NCI-H1417 treated with DMSO at 0.1 percent for 48 hours (cell line): ENCODE measurements at regions not wholly inside any gene's neighbourhood (a gene's known extent, or its start where the extent isn't known, plus 50 kb on each side); places are given as distances from the start of the nearest gene placed in this dataset.
"Not testable (repeated sequence)": the region's sequence is repeated elsewhere in the genome, so short reads cannot be mapped to it uniquely, and the experiment has no call there.

Experiments used
- DNase-seq: peaks from one replicate; lab custom pipeline; 2025; lab: John Stamatoyannopoulos, UW

DNA sequence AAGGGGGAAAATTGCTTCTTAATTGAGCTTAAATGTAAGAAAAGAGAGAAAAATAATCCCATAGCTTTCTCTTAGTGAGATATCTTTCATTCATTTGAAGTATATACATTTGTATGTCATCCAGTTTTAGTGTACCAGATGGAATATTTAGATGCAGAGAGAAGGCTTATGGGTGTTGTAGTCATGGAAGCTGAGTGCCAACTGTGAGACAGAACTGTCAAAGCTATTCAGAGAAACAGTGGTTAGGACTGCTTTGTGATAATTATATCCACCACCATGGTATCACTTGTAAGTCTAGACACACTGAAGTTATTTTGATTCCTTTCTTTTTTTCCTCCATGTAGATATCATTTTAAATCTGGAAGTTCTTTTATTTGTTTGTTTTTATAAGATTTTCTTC, 524.3 kb upstream of the EPHA7 start:
- no peak for DNase-seq

DNA sequence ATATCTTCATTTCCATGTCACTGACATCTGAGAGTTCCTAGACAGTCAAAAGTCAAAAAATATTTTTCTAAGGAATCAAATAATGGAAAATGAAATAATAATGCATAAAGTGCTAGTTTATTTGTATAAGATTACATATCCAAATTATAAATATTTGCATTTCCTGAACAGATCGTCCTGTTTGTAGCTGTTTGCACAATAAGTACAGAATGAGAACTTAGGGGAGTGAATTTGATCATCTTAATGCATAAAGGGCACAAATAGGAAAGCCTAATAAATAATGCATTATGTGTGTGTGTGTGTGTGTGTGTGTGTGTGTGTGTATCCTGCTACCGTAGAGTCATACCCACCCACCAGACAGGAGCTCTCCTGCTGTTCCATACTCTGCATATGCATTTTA, 521.0 kb upstream of the EPHA7 start:
- DNase-seq = no peak

DNA sequence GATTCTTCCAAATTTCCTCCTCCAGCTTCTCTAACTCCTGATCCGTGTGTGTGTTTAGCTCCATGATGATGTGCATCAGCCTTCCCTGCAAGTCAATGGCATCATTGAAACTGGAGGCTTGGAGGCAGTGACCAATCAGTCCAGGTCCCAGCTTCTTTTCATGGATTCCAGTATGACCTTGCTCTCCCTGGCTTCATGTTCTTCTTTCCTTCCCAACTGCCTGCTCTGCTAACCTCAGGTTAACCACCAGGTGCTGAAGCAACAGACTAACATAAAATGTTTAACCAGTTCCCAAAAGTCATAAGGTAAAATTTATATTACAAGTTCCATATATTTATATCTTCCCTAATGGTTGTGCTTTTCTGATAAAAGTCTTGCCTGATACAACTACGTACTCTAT, 512.8 kb upstream of the EPHA7 start:
- no peak for DNase-seq

DNA sequence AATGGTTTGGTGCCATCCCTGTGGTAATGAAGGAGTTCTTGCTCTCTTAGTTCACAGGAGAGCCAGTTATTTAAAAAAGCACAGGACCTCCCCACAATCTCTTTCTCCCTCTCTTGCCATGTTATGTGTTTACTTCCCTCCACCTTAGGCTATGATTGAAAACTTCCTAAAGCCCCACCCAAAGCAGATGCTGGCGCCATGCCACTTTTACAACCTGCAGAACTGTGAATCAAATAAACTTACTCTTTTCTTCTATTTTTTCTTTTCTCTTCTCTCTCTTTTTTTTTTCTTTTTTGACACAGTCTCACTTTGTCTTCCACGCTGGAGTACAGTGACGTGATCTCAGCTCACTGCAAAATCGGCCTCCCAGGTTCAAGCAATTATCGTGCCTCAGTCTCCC, 508.4 kb upstream of the EPHA7 start:
- no peak for DNase-seq

DNA sequence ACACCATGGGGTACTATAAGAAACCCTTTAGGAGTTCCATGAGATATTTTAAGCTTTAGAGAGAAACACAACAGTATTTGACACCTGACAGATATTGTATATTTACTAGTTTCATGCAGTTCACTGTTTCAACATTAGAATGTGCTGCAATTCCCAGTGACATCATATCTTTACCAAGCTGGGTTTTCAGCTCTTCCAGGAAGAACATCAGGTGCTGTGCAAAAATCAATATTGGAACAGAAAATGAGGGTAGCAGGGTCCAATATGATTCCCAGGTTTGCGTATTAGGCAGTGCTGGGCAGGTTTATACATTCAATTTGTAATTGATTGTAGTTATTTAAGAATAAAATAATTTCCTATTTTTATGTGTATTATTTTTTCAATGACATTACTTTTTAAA, 500.0 kb upstream of the EPHA7 start:
- no peak for DNase-seq

DNA sequence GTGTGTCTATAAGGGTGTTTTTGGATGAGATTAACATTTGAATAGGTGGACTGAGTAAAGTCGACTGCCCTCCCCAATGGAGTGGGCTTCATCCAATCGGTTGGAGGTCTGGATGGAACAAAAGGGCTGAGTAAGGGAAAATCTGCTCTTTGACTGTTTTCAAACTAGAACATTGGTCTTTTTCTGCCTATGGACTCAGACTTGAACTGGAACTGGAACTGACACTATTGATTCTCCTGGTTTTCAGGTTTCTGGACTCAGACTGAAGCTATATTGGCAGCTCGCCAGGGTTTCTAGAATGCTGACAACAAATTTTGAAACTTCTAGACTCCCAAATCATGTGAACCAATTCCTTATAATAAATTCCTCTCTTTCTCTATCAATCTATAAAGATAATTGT, 498.9 kb upstream of the EPHA7 start:
- DNase-seq = no peak

DNA sequence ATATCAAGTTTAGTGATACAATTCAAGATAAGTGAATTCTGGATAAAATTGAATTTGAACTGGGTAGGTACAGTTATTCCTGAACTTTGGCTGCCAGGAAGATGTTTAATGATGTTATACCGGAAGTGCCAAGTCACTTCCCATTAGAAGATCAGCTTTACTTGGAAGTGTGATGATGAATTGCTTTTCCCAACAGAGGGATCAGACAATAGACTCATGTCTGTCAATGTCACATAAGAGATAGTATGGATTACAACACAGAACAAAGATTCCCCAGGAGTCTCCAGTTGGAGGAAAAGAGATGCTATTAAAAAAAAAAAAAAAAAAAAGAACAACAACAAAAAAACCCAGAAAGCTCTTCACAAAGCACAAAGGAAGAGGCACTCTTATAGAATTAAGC, 497.9 kb upstream of the EPHA7 start:
- DNase-seq = no peak

DNA sequence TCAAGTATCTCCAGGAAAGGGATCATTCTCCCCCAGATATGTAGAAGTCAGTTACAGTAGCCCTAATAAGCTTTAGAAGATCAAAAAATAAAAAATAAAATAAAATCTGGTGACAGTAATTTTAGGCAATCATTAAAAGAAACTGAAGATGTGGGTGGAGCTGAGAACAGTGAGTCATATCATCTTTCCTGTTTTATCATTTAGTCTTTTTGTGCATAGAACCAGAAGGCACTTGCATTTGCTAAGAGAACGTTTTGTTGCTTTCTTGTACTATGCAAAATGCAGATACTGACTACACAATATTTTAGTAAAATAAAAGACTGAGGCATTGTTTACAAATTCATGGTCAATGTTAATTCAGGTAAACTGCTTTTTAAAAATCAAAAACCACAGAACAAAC, 497.4 kb upstream of the EPHA7 start:
- DNase-seq = no peak

DNA sequence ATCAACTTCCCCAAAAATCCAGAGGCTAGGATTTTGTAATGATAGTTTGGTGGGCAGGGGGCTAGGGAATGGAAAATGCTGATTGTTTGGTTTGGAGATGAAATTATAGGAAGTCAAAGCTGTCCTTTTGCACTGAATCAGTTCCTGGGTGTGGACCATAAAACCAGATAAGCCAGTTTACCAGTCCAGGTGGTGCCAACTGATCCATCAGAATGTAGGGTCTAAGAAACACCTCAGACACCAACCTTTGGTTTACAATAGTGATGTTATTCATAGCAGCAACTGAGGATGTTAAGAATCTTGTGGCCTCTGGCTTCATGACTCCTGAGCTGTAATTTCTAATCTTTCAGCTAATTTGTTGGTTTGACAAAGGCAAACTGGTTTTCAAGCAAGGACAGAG, 496.6 kb upstream of the EPHA7 start:
- DNase-seq = no peak

DNA sequence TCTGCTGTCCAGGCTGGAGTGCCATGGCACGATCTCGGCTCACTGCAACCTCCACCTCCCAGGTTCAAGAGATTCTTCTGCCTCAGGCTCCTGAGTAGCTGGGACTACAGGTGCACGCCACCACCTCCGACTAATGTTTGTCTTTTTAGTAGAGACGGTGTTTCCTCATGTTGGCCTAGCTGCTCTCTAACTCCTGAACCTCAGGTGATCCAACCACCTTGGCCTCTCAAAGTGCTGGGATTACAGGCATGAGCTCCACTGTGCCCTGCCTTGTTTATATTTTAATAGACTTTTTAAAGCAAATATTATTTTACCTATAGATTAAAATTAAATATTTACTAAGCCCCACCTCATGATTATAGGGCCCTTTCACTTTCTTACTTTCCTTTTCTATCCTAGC, 483.2 kb upstream of the EPHA7 start:
- no peak for DNase-seq

DNA sequence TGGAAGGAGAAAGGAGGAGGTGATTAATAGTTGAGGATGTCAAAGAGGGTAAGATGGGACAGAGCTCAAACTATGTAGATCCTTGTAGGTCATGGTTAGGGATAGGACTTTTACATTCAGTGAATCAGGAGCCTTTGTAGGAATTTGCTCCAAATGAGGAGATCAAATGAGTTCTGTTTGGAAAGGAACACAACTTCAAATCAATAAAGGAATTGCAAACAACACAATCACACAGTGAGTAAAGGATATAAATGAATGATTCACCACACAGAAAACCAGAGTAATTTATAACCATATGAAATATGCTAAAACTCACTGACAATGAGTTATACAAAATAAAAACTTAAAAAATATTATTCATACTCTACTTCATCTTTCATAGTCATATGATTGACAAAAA, 480.8 kb upstream of the EPHA7 start:
- no peak for DNase-seq

DNA sequence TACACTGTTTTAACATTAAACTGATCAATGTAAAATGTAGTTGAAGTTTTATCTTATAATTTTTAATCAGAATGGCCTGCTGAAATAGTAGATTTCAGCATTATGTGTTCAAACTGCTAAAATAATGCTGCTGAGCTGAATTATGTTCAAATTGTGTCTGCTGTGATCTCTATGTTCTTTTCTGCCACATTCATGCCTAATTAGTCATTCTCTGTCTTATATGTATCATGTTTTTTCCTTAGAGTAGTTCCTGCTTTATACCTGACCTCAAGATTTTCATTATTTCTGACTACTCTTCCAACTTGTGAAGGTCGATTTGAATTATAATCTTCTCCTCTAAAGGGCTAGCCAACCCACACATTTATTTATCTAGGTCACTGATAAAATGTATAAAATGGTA, 476.7 kb upstream of the EPHA7 start:
- DNase-seq = no peak

DNA sequence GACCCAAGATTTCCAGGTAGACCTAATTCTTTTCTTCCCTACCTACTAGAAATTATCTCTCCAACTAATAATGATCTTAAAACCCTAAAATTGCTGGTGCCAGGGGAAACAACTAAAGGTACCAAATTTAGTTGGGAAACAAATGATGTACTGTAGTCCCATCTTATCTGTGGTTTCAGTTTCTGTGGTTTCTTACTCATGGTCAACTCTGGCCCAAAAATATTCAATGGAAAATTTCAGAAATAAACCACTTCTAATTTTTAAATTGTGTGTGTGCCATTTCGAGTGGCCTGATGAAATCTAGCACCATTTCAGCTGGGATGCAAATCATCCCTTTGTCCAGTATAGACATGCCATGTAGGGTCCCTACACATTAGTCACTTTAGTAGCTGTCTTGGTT, 475.2 kb upstream of the EPHA7 start:
- DNase-seq = no peak

DNA sequence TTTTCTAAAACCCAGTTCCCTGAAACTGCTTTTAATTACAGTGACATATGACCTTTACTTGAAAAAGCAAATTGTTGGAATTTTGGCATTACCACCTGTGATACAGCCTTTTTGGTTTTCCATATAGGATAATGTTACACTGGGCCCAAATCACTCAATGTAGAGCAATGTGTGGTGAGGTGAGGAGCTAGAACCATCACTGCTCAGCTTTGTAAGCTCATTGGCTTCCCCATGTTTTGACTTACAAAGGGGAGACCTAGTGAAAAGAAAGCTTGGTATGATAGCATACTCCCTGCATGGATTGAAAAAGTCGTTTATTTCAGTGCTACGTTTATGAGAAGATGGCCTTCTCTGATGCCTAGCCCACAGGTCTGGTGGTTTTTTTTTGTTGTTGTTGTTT, 470.4 kb upstream of the EPHA7 start:
- DNase-seq = no peak

DNA sequence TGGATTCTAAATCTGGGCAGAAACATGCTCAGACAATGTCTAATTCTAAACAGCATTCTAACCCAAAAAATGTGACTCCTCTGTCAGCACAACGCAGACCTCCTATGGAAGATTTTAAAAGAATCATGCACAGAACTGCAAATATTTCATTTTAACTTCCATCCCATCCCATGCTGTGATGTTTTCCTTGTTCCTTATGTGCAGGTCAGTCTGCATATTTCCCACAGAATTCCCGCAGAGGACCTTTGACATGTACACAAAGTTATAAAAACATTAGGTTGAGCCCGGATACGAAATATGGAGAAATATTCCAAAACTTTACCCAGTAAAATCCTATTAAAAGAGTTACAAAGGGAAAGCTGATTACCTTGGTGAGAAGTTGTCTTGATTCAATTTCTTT, 467.1 kb upstream of the EPHA7 start:
- DNase-seq = no peak

DNA sequence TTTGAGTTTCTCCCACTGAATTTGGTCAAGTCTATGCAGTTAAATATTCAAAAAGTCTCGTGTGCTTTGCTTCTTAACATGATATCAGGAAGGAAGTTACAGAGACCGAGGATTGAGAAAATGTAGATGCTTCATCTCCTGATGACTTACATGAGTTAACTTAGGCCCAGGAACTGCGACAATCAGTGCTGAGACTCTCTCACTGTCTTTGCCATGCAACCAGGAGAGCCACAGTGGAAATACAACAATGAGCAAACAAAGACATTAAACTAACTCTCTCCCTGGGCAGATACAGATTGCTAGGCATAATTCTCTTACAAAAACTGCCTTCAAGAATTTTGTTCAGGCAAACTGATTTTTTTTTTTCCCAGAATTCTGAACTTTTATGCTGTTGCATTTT, 440.6 kb upstream of the EPHA7 start:
- DNase-seq = no peak

DNA sequence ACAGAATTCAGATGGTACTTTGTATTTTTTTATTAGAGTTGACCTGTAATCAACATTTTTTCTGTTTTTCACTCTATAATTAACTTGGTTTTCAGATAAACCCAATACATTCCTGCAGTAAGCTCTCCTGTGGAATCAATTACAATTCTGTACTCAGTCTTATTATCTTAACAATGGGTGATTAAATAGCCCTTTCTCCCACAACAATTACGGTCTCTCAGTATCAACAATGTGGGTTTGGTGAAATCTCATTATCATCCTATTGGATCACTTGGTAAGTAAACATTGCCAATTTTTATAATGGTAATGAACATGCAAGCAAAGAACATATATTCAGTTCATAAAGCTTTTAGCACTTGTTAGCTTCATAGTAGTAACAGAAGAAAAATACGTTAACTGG, 438.9 kb upstream of the EPHA7 start:
- DNase-seq = no peak

DNA sequence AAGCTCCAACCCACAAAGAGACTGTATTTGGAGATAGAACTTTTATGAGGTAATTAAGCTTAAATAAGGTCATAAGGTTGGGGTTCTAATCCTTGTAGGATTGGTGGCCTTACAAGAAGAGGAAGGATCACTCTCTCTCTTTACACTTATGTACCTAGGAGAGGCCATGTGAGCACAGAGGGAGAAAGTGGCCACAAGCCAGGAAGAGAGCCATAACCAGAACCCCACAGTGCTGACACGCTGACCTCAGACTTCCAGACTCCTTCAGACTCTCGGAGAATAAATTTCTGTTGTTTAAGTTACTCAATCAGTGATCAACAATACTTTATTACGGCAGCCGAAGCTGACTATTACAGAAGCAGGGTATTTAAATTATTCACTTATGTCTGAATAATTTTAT, 430.5 kb upstream of the EPHA7 start:
- no peak for DNase-seq

DNA sequence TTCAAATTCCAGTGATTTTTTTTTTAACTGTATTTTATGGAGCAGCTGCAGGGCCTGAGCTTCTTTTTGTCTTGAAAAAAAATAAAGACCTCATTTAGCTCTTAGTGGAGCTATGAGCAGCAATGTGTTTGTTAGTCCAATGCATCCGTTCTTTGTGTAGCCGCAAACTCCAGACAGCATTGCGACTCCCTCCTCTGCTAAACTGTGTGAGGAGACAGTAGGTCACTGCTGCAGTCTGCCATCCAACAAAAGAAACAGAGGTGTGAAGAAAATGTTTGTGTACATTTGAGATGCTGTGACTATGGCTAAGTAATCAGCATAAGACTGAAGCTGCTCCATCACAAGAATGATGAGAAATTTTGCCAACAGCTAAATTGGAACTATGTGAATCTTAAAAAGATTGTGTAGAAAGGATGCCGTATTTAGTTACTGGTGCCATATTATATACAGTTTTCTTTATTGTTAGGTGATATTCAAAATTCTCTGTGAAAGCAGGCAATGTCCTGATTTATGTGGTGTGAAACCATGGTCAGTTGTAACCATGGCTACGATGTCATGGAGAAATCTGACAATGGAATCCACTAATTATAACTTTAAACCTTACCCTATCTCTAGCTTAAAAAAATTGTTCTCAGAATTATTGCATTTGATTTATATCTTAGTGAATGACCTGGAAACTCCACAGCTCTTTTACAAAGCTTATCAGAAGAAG, 428.8 kb upstream of the EPHA7 start:
- no peak for DNase-seq

DNA sequence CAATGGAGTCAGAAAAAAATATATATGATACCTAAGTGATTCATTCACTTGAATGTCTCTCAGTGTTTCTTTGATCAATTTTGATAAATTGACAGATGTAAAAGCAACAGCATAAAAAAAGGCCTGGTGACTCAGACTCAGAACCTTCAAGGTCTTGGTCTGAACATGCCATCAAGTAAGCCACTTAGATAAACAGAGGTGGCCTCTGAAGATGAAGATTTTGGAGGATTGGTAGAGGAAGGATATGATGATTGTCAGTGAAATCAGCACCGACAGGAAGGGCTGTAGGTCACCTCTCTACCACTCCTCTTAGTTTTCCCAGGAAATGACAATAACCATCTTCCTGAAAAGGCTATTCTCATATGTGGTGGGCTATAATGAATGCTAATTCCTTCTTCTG, 422.8 kb upstream of the EPHA7 start:
- DNase-seq = no peak

DNA sequence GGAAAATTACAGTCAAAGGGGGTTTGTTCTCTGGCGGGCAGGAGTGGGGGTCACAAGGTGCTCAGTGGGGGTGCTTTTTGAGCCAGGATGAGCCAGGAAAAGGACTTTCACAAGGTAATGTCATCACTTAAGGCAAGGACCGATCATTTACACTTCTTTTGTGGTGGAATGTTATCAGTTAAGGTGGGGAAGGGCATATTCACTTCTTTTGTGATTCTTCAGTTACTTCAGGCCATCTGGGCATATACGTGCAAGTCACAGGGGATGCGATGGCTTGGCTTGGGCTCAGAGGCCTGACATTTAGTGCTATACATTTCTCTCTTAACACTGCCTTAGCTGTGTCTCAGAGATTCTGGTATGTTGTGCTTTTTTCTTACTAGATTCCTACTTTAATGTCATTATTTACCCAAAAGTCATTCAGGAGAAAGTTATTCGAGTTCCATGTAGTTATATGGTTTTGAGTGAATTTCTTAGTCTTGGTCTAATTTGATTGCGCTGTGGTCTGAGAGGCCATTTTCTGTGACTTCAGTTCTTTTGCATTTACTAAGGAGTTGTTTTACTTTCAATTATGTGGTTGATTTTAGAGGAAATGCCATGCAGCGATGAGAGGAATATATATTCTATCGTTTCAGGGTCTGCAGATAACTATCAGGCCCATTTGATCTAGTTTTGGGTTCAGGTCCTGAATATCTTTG, 416.2 kb upstream of the EPHA7 start:
- not testable (repeated sequence) for DNase-seq

DNA sequence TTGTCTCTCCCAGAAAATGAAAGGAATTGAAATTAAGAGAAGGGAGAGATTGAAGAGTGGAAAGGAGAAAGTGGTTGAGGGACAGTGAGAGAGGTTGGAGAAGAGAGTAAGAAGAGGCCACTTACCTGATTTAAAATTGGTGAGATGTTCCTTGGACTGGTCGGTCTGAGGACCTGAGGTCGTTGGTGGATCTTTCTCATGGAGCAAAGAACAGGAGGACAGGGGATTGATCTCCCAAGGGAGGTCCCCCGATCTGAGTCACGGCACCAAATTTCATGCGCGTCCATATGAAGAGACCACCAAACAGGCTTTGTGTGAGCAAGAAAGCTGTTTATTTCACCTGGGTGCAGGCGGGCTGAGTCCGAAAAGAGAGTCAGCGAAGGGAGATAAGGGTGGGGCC, 415.7 kb upstream of the EPHA7 start:
- not testable (repeated sequence) for DNase-seq

DNA sequence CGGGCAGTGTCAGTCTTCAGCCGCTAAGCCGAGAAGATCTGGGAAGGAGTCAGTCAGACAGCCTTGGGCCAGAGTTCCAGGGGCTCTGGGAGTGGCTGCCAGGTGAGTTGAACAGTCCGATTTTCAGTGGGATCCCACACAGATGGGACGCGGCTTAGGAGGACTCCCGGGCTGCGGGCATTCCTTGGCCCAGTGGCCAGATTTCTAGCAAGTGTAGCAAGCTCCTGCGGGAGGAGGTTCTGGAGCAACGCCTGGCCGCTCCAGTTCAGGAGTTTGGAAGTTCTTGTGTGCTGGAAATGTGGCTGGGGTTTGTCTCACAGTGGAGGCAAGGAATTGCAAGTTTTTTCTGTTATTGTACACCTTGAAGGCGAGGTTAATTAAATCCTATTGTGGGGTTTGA, 414.0 kb upstream of the EPHA7 start:
- DNase-seq = not testable (repeated sequence)

DNA sequence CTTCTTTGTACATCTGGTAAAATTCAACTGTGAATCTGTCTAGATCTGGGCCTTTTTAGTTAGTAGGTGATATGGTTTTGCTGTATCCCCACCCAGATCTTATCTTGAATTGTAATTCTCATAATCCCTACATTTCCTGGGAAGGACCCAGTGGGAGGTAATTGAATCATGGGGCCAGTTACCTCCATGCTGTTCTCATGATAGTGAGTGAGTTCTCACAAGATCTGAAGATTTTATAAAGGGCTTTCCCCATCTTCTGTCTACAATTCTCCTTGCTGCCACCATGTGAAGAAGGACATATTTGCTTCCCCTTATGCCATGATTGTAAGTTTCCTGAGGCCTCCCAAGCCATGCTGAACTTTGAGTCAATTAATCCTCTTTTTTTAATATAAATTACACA, 410.4 kb upstream of the EPHA7 start:
- DNase-seq = not testable (repeated sequence)
